ENCODE measurements at regions not wholly inside any gene's neighbourhood (a gene's known extent, or its start where the extent isn't known, plus 50 kb on each side); places are given as distances from the start of the nearest gene placed in this dataset.

GRCh38 chr13:81596224-81596753 is 1255.4 kb upstream of the SPRY2 start:
- no peak for TF ChIP-seq REST (IDR thresholded peaks at IDR 0.05; ENCODE audit: insufficient replicate concordance, low read depth)
- no peak for TF ChIP-seq POLR2AphosphoS5 (IDR thresholded peaks at IDR 0.05; ENCODE audit: low read depth)
- no peak for TF ChIP-seq GABPA (IDR thresholded peaks at IDR 0.05; ENCODE audit: low read depth)
- no peak for TF ChIP-seq CTCF (IDR thresholded peaks at IDR 0.05; ENCODE audit: insufficient read depth, low read length)
- no peak for TF ChIP-seq SPI1 (IDR thresholded peaks at IDR 0.05; ENCODE audit: borderline replicate concordance, low read depth)
- no peaks in the 10 kb centered on the region for H3K27me3 ChIP-seq (ENCODE audit: insufficient read depth, poor library complexity, severe bottlenecking)
- H3K27ac ChIP-seq (replicated peaks) = no peak overlapping the region
- no peak for DNase-seq (ENCODE audit: low read depth in 1 of 2, low spot score in 1 of 2)
- H3K4me3 ChIP-seq (replicated peaks; ENCODE audit: insufficient read depth, low read length) = no peak overlapping the region

- H3K27me3 ChIP-seq (ENCODE audit: insufficient read depth, poor library complexity, severe bottlenecking) = no peaks in the 10 kb centered on the region
- H3K27ac ChIP-seq (replicated peaks) = no peak overlapping the region
- H3K4me3 ChIP-seq (replicated peaks; ENCODE audit: insufficient read depth, low read length) = no peak overlapping the region
- DNase-seq (ENCODE audit: low read depth in 1 of 2, low spot score in 1 of 2) = no peak
- TF ChIP-seq REST (IDR thresholded peaks at IDR 0.05; ENCODE audit: insufficient replicate concordance, low read depth) (no peak), GABPA (IDR thresholded peaks at IDR 0.05; ENCODE audit: low read depth) (no peak), POLR2AphosphoS5 (IDR thresholded peaks at IDR 0.05; ENCODE audit: low read depth) (no peak), CTCF (IDR thresholded peaks at IDR 0.05; ENCODE audit: insufficient read depth, low read length) (no peak), SPI1 (IDR thresholded peaks at IDR 0.05; ENCODE audit: borderline replicate concordance, low read depth) (no peak)
These were observed 1250.7 kb upstream of the SPRY2 start for GRCh38 chr13:81591528-81592220.

GRCh38 chr13:81582381-81582780 is 1241.5 kb upstream of the SPRY2 start:
- no peak overlapping the region for H3K4me3 ChIP-seq (replicated peaks; ENCODE audit: insufficient read depth, low read length)
- H3K27ac ChIP-seq (replicated peaks) = no peak overlapping the region
- DNase-seq (ENCODE audit: low read depth in 1 of 2, low spot score in 1 of 2) = no peak
- TF ChIP-seq GABPA (IDR thresholded peaks at IDR 0.05; ENCODE audit: low read depth) (no peak), REST (IDR thresholded peaks at IDR 0.05; ENCODE audit: insufficient replicate concordance, low read depth) (no peak), SPI1 (IDR thresholded peaks at IDR 0.05; ENCODE audit: borderline replicate concordance, low read depth) (no peak), CTCF (IDR thresholded peaks at IDR 0.05; ENCODE audit: insufficient read depth, low read length) (no peak), POLR2AphosphoS5 (IDR thresholded peaks at IDR 0.05; ENCODE audit: low read depth) (no peak)
- H3K27me3 ChIP-seq (ENCODE audit: insufficient read depth, poor library complexity, severe bottlenecking) = no peaks in the 10 kb centered on the region

Measured in HL-60 (cell line).